ENCODE measurements at regions not wholly inside any gene's neighbourhood (a gene's known extent, or its start where the extent isn't known, plus 50 kb on each side); places are given as distances from the start of the nearest gene placed in this dataset.

DNA sequence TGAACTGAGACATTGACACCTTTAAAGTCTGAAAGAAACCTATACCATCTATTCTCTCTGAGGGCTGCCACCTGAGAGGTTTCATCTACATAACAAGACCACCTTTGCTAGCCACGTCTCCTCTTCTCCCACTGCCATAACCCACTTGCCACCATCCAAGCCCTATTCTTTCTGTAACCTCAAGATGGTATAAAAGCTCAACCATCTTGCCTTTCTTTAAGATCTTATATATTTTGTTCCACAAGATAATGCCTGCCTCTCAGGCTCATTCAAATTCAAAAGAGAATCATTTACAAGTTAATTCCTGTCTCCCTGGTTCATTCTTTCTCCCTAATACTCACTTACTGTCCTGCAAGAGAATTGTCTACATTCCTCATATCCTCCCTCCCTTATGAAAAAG, 192.5 kb downstream of the OTOR start:
- TF ChIP-seq, protein P1, sequence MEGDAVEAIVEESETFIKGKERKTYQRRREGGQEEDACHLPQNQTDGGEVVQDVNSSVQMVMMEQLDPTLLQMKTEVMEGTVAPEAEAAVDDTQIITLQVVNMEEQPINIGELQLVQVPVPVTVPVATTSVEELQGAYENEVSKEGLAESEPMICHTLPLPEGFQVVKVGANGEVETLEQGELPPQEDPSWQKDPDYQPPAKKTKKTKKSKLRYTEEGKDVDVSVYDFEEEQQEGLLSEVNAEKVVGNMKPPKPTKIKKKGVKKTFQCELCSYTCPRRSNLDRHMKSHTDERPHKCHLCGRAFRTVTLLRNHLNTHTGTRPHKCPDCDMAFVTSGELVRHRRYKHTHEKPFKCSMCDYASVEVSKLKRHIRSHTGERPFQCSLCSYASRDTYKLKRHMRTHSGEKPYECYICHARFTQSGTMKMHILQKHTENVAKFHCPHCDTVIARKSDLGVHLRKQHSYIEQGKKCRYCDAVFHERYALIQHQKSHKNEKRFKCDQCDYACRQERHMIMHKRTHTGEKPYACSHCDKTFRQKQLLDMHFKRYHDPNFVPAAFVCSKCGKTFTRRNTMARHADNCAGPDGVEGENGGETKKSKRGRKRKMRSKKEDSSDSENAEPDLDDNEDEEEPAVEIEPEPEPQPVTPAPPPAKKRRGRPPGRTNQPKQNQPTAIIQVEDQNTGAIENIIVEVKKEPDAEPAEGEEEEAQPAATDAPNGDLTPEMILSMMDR (IDR thresholded peaks at IDR 0.05): no peak
- TF ChIP-seq POLR2A (IDR thresholded peaks at IDR 0.05) (no peak), POLR2AphosphoS5 (IDR thresholded peaks at IDR 0.05) (no peak)
